GM21737 (cell line): ENCODE measurements at regions not wholly inside any gene's neighbourhood (a gene's known extent, or its start where the extent isn't known, plus 50 kb on each side); places are given as distances from the start of the nearest gene placed in this dataset.

Experiments
- ATAC-seq: cut with Tn5 transposase; IDR thresholded peaks from one replicate; pipeline ENCODE4 v1.9.1; 2021; ENCODE audit warnings: mild to moderate bottlenecking, moderate library complexity; ENCODE audit not compliant: unreplicated experiment

GRCh38 chr3:84835366-84835765 is 123.4 kb upstream of the CADM2 start:
- ATAC-seq, result no peak

- no peak for ATAC-seq
Measured at GRCh38 chr3:84836961-84837360, 121.8 kb upstream of the CADM2 start.

- no peak for ATAC-seq
Measured at GRCh38 chr3:84877092-84877491, 81.7 kb upstream of the CADM2 start.

- ATAC-seq, result no peak
Measured at GRCh38 chr3:84881288-84881687, 77.5 kb upstream of the CADM2 start.

GRCh38 chr3:84885199-84885882 is 73.4 kb upstream of the CADM2 start:
- no peak for ATAC-seq

- no peak for ATAC-seq
Measured at GRCh38 chr3:84891851-84892250, 66.9 kb upstream of the CADM2 start.

GRCh38 chr3:84893211-84893610 is 65.6 kb upstream of the CADM2 start:
- ATAC-seq, result no peak

GRCh38 chr3:84904212-84904611 is 54.6 kb upstream of the CADM2 start:
- ATAC-seq, result no peak

GRCh38 chr3:84904816-84905555 is 53.8 kb upstream of the CADM2 start:
- no peak for ATAC-seq

- ATAC-seq, result no peak
Measured at GRCh38 chr3:84905556-84905920, 53.3 kb upstream of the CADM2 start.

GRCh38 chr3:84906065-84906464 is 52.7 kb upstream of the CADM2 start:
- ATAC-seq, result no peak
